RWPE2 (cell line): ENCODE measurements at regions not wholly inside any gene's neighbourhood (a gene's known extent, or its start where the extent isn't known, plus 50 kb on each side); places are given as distances from the start of the nearest gene placed in this dataset.

Experiments
- ATAC-seq: fragments of 200-7000 bp; cut with Tn5 transposase; 3 replicates; pipeline ENCODE4 v1.9.1; 2021; ENCODE audit warnings: low read depth
- DNase-seq: peaks from one replicate; pipeline ENCODE4 v3.0.0-alpha.2; 2020; ENCODE audit warnings: low spot score
- H3K27ac ChIP-seq: fragments of 450-650 bp; 2 replicates; pipeline ENCODE4 v1.5.1; 2017; ENCODE audit warnings: mild to moderate bottlenecking; ENCODE audit not compliant: poor library complexity, severe bottlenecking
- H3K27me3 ChIP-seq: fragments of 250-450 bp; sonication (Bioruptor Pico); 2 replicates; pipeline ENCODE4 v1.5.1; 2021; ENCODE audit warnings: mild to moderate bottlenecking, moderate library complexity; ENCODE audit not compliant: insufficient read depth, poor library complexity, severe bottlenecking
- H3K36me3 ChIP-seq: fragments of 250-450 bp; sonication (Bioruptor Pico); 2 replicates; pipeline ENCODE4 v1.5.1; 2020; ENCODE audit warnings: low read depth, mild to moderate bottlenecking, moderate library complexity
- H3K4me1 ChIP-seq: fragments of 250-450 bp; sonication (Bioruptor Pico); 2 replicates; pipeline ENCODE4 v1.5.1; 2021; ENCODE audit warnings: mild to moderate bottlenecking, moderate library complexity; ENCODE audit not compliant: insufficient read depth, poor library complexity, severe bottlenecking
- H3K4me3 ChIP-seq: fragments of 250-450 bp; sonication (Bioruptor Pico); 2 replicates; pipeline ENCODE4 v1.5.1; 2021; ENCODE audit warnings: mild to moderate bottlenecking, moderate library complexity; ENCODE audit not compliant: severe bottlenecking
- H3K9me3 ChIP-seq: fragments of 250-450 bp; sonication (Bioruptor Pico); 2 replicates; pipeline ENCODE4 v1.5.1; 2021; ENCODE audit warnings: mild to moderate bottlenecking, moderate library complexity; ENCODE audit not compliant: severe bottlenecking
- CTCF ChIP-seq: fragments of 450-650 bp; IDR thresholded peaks from one replicate; pipeline ENCODE4 v1.5.1; 2017; ENCODE audit warnings: mild to moderate bottlenecking, moderate library complexity; ENCODE audit not compliant: poor library complexity, severe bottlenecking

- ATAC-seq: peak; percentile 91
- no peak for DNase-seq
- no peaks in the 10 kb centered on the region for H3K36me3 ChIP-seq
- H3K27me3 ChIP-seq: no peaks in the 10 kb centered on the region
- H3K4me1 ChIP-seq: peaks cover 11% of the 10 kb centered on the region
- H3K27ac ChIP-seq: peak overlapping the region; percentile 28
- H3K4me3 ChIP-seq: no peak overlapping the region
- H3K9me3 ChIP-seq: no peaks in the 10 kb centered on the region
- TF ChIP-seq CTCF: no peak
Measured at GRCh38 chr14:53458368-53458814, 305.3 kb upstream of the DDHD1 start.

- no peak overlapping the region for H3K4me3 ChIP-seq
- H3K9me3 ChIP-seq: no peaks in the 10 kb centered on the region
- no peaks in the 10 kb centered on the region for H3K36me3 ChIP-seq
- ATAC-seq: no peak
- DNase-seq: no peak
- H3K4me1 ChIP-seq: peaks cover 11% of the 10 kb centered on the region
- no peak overlapping the region for H3K27ac ChIP-seq
- TF ChIP-seq CTCF: no peak
- H3K27me3 ChIP-seq: no peaks in the 10 kb centered on the region
Measured at GRCh38 chr14:53456931-53457330, 303.8 kb upstream of the DDHD1 start.

GRCh38 chr14:53452005-53452673 lies 299.0 kb upstream of the DDHD1 start:
- H3K4me1 ChIP-seq: peaks cover 7% of the 10 kb centered on the region
- DNase-seq (no peak), ATAC-seq (no peak)
- H3K36me3 ChIP-seq: no peaks in the 10 kb centered on the region
- H3K27me3 ChIP-seq: no peaks in the 10 kb centered on the region
- no peaks in the 10 kb centered on the region for H3K9me3 ChIP-seq
- H3K4me3 ChIP-seq: no peak overlapping the region
- H3K27ac ChIP-seq: no peak overlapping the region
- TF ChIP-seq CTCF: no peak

GRCh38 chr14:53450871-53451270 lies 297.7 kb upstream of the DDHD1 start:
- no peak overlapping the region for H3K4me3 ChIP-seq
- TF ChIP-seq CTCF: no peak
- no peak overlapping the region for H3K27ac ChIP-seq
- DNase-seq (no peak), ATAC-seq (peak; percentile 68)
- H3K4me1 ChIP-seq: peaks cover 7% of the 10 kb centered on the region
- no peaks in the 10 kb centered on the region for H3K27me3 ChIP-seq
- H3K36me3 ChIP-seq: no peaks in the 10 kb centered on the region
- no peaks in the 10 kb centered on the region for H3K9me3 ChIP-seq

- DNase-seq (no peak), ATAC-seq (no peak)
- no peak for TF ChIP-seq CTCF
- Histone ChIP-seq H3K4me1 (peaks cover 7% of the 10 kb centered on the region), H3K36me3 (no peaks in the 10 kb centered on the region), H3K9me3 (no peaks in the 10 kb centered on the region), H3K27me3 (no peaks in the 10 kb centered on the region), H3K27ac (no peak overlapping the region), H3K4me3 (no peak overlapping the region)
Measured at GRCh38 chr14:53448682-53449081, 295.6 kb upstream of the DDHD1 start.
